LHCN-M2 (cell line): ENCODE measurements at regions not wholly inside any gene's neighbourhood (a gene's known extent, or its start where the extent isn't known, plus 50 kb on each side); places are given as distances from the start of the nearest gene placed in this dataset.
"Not testable (repeated sequence)": the region's sequence is repeated elsewhere in the genome, so short reads cannot be mapped to it uniquely, and the experiment has no call there.

Source experiments
- DNase-seq: peaks from one replicate; pipeline ENCODE4 v3.0.0-alpha.2; 2012; ENCODE audit warnings: low read depth

DNA sequence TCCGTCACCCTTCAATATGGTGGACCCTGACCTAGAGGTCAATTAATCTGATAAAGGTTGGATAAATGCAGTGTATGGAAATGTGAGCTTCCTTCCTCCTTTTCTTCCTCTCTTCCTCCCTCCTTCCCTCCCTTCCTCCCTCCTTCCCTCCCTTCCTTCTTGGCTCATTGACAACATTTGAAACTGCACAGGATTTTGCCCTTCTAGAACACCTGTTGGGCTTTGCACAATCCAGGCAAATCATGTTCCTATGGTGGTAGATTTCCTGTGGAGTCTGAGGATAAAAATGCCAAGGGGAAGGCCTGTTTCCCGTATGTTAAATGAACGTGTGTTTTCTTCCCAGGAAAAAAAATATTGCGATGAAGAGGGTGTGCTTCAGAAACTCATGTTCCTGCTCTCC, 642.8 kb downstream of the EPM2A start:
- DNase-seq, result peak; percentile 22

DNA sequence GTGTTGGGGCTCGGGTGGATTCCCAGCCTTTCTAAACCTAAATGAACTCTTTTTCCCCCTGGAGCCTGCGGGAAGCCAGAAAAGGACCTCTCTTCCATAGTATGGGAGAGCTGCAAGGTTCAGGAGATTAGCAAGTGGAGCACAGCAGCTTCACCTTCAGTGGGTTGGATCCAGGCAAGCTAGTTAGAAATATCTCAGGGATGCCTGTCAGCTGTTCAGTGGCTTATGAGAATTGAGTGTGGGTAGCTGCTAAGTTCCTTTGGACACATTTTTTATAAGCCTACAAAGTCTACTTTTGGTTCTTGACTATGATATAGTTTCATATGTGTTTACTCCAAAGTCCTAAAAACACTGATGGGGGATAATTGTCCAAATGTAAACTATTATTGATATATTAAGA, 642.1 kb downstream of the EPM2A start:
- DNase-seq, result no peak

DNA sequence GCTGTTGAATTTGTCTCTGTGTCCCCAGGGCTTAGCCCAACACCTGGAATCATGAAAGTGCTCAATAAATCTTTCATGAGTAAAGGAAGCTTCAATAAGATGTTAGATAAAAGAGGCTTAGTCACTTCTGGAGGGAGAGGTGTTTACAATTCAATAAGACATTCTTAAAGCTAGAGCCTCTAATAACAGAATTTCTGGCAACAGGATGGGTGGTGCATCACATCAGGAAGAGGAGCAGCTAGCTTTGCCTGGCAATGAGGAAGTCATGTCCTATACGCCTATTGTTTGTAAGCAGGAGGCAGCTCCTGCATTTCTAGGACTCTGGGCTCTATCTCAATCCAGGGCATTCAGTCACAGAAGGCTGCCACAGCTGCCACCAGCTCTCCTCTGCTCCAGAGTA, 638.5 kb downstream of the EPM2A start:
- no peak for DNase-seq

- not testable (repeated sequence) for DNase-seq
These were observed 637.2 kb downstream of the EPM2A start for GRCh38 chr6:145098127-145098526.

DNA sequence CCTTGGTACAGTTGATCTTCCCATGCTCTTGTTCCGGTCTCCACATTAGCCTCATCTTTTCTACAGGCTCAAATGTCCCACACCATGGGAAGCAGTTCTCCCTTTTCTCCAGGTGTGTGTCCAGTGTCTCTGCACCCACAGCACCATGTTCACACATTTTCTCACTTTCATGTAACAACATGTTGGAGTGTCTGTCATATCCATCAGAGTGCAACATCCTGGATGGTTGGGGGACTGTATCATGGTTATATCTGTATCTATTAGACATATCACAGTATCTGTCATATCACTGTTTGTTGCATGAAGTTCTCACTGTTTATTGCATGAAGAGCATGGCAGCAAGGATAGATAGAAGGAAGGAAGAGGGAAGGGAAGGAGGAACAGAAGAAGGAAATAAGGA, 635.6 kb downstream of the EPM2A start:
- DNase-seq, result no peak

GRCh38 chr6:145110109-145110508, 625.2 kb downstream of the EPM2A start:
- DNase-seq, result no peak

GRCh38 chr6:145111407-145111806, 623.9 kb downstream of the EPM2A start:
- DNase-seq, result not testable (repeated sequence)

DNA sequence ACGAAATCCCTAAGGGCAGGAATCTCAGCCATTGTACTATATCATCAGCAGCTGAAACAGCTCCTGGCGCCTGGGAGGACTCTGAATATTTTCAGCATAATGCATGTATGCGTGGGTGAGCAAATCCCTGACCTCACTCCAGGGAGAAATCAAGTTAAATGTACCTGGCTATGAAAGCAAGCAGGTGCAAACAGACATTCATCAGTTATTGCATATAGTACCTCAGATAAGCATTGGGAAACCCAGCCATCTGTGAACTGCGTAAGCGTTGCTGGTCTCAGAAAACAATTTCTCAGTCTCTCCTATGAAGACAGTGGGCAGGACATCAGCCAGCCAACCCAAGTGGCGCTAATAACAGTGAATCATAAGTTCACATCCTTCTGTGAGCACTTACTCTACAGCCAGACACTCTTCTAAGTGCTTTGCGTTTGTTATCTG, 622.6 kb downstream of the EPM2A start:
- no peak for DNase-seq

DNA sequence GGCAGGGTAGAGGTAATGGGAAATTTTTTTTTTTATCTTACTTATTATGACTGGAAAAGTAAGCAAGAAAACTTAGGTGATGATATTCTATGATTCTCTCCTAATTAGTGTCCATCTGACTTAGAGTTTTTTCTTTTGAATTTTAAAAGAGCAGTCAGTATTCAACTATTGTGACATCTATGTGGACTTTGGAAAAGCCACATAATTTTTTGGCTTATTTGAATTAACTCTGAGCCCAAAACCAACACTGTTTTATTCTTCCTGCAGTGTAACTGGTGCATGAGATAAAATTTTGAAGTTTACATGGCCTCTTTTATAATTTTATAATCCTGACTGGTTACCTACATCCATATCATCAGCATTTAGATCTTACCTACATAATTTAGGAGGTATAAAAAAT, 619.7 kb downstream of the EPM2A start:
- no peak for DNase-seq

DNA sequence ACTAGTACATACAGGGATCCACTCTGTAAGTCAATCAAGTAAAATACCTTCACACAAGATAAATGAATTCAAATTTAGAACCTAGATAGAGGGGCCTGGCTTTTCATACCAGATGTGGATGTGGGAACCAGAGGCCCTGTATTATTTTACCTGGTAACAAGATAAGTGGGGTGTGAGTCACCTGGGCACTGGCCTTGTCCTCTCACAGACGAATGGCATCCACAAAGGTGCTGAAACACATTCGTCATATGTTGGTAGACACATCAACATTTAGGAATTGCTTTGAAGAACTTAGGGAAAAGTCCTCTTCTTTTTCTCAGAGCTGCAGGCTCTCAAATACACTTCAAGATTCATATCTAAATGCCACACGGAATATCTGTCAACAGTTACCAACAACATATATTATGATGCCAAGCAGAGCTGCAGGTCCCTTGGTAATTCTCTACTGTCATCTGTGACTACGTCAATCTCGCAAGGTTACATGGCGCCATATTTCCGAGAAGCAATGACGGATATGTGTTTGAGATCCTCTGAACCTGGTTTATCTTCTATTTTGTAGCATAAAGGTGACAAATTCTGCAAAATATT, 618.6 kb downstream of the EPM2A start:
- no peak for DNase-seq

DNA sequence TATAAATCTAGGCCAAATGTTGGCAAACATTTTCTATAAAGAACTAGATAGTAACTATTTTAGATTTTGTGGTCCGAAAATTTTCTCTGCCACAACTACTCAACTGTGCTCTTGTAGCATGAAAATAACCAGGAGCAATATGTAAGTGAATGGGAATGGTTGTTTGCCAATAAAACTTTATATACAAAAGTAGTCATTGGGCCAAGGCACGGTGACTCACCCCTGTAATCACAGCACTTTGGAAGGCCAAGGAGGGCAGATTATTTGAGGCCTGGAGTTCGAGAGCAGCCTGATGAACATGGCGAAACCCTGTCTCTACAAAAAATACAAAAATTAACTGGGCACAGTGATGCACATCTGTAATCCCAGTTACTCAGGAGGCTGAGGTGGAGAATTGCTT, 617.1 kb downstream of the EPM2A start:
- no peak for DNase-seq

DNA sequence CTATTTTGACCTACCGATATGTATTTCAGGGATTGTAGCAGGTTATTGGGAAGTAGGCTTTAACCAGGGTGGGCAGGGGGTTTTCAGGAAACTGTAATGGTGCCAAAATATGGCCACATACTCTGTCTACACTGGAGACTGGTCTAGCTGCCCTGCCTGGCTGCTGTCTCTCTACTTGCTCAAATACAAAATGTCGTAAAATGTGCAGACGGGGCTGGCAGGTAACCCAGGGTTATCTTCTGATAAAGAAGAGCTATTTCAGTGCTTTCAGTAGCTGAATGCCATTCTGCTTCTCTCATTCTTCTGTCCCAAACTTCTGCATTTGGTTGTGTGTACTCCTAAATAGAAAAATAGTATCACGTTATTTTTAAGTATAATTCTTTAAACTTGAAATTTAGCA, 616.2 kb downstream of the EPM2A start:
- no peak for DNase-seq

DNA sequence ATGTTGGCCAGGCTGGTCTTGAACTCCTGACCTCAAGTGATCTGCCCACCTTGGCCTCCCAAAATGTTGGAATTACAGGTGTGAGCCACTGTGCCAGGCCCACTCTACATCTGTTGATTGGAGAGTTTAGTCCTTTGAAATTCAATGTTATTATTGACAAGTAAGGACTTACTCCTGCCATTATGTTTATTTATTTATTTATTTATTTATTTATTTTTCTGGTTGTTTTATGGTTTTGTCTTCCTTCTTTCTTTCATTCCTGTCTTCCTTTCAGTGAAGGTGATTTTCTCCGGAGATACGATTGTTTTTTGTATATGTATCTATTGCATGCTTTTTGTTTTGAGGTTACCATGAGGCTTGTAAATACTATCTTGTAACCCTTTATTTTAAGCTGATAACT, 602.6 kb downstream of the EPM2A start:
- DNase-seq, result no peak

DNA sequence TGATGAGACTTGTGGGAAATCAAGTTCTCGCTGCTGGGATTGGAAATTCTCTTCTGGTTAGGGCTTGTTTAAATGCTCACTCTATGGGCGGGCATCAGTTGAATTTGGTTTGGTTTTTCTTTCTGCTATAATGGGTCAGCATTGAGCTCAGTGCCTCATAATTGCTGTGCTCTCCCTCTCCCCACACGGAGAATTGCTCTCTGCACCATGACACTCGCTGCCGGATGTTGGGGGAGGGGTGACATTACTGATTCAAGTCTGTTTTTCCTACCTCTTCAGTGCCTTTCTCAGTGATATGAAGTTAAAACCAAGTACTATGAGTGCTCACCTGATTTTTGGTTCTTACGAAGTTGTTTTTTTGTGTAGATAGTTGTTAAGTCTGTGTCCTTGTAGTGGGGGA, 599.6 kb downstream of the EPM2A start:
- no peak for DNase-seq

GRCh38 chr6:145137425-145137824, 597.9 kb downstream of the EPM2A start:
- peak; percentile 59 for DNase-seq

GRCh38 chr6:145138469-145139139, 596.7 kb downstream of the EPM2A start:
- no peak for DNase-seq

DNA sequence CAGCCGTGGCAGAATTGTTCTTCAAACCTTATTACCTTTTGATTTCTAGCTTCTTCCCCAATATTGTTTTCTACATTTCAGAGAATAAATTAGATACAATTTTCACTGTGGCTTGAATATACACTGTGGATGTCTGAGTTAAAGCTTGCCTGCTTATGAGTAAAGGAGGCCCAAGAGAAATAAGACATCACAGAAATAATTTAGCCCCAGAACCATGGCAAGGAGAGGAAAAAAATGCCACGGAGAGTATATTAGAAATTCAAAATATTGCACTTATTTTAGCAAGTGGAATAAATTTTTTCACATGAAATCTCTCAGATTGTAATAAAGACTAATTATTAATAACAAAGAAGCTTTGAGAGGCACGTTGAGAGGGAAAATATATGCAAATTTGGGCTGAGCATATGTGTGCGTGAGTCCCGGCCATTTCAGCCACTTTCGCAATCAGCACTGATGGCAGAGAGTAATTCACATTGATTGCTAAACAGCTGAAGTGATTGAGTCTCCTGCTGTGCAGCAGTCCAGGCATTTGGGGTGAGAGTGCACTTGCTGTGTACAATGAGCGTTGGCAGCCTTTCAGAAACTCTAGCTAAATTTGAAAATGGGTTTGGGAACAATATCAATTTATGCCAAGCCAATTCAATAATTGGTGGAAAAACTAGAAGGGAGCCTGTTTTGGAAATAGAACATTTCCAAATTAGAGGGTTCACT, 596.0 kb downstream of the EPM2A start:
- DNase-seq, result no peak

DNA sequence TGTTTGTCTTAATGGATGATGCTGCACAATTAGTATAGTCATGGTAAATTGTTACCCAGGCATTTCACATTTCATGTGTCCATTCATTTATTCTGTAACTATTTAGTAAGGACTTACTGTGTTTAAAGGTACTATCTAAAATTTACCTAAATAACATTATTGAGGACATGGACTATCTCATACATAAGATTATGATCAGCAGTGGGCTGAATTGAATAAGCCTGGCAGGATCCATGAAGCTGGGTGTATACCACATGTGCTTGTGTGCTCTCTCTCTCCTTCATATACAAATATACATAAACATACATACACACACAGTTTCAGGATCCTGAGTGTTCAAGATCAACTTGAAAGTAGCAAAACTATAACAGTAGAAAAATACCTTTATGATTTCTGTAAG, 595.4 kb downstream of the EPM2A start:
- no peak for DNase-seq

DNA sequence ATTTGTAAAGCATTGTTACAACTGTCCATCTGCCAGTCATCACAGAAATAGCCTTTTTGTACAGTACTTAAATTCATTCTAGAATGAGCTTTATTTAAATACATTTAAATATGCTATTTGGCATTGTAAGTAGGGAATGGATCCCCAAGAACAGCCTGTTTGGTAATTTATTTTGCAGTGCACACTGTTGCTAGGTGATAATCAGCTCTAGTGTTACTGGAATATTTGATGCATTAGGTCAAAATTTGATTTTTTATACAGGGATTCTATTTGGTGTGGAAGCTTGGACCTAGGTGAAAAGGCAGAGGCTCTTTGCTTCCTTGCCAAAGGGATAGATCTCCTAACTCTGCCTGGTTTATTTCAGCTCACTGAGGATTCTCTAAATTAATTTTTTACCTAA, 593.7 kb downstream of the EPM2A start:
- no peak for DNase-seq

GRCh38 chr6:145142958-145143357, 592.4 kb downstream of the EPM2A start:
- no peak for DNase-seq

GRCh38 chr6:145143379-145143778, 591.9 kb downstream of the EPM2A start:
- no peak for DNase-seq

DNA sequence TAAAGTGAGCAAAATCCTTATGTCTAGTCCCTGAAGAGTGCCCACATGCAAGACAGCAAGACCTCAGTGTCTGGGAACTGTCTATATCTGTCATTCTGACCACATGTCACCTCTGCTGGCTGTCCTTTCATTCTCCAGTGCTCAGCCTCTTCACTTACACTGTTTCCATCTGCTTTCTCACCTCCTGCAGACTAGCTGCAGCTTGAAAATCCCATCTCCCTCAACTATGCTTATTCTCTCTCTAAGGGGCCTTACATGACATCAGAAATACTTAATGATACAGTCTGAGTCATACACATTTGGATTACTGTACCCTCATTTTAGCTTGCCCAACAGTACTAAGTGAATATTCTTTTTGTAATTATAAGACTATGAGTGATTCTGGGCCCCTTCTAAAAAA, 587.8 kb downstream of the EPM2A start:
- DNase-seq, result peak; percentile 68
